SK-N-MC (cell line): ENCODE measurements at regions not wholly inside any gene's neighbourhood (a gene's known extent, or its start where the extent isn't known, plus 50 kb on each side); places are given as distances from the start of the nearest gene placed in this dataset.

Source experiments
- EZH2 ChIP-seq: fragments of 200-600 bp; sonication (generic); IDR thresholded peaks from one replicate; pipeline ENCODE4 v1.6.1; 2017; ENCODE audit warnings: antibody characterized with exemption
- POLR2AphosphoS5 ChIP-seq: IDR thresholded peaks from 2 replicates; pipeline ENCODE4 v1.6.1; 2012; ENCODE audit warnings: mild to moderate bottlenecking, low read depth, low read length, borderline replicate concordance

DNA sequence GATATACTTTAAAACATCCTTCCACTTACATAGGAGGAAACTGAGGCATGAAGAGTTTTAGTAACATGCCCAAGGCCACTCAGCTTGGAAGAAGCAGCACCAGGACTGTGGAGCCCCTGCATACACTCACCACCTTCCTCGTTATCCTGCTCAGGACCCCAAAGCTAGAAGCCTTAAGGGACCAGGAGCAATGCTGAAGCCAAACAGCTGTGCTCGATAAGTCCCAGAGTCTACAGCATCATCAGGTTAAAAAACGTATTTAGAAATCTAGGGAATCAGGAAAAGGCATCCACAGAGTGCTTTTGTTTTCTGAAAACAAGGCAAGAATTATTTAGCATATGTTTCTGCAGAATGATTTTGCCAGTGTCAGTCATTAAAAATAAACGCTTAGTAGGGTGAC is 301.7 kb upstream of the ESRRG start:
- TF ChIP-seq POLR2AphosphoS5 (no peak), EZH2 (no peak)
